ENCODE measurements at regions not wholly inside any gene's neighbourhood (a gene's known extent, or its start where the extent isn't known, plus 50 kb on each side); places are given as distances from the start of the nearest gene placed in this dataset.

DNA sequence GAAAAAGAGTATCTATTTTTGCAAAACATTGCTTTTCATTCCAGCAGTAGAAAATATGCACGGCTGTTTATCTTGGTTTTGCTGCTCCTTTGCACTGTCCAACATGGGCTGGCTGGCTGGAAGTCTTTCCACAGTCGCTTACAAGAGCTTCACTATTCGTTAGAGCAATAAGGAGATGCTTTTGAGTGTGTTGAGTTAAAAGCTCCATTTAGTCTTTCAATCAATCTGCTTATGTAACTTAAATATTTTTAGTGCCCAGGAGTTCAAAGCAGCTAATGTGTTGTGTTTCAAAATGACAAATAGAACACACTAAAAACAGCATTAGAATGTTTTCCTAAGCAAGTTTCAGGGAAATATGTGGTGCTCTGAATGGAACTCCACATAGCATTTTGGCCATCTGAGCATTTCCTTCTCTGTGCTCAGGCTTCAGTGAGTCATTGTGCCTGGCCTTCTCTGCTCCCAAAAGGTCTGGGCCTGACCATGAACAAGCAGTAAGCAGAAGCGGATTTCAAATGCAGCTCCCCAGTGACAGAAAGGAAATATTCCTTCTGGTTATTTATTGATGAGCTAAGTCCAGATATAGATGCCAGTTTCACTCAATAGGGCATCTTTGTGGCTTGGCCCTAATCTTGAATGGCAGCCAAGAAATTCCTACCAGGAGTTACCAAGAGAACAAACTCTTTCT, 580.3 kb downstream of the TENT5A start:
- in situ Hi-C loops (cut with MboI), result no loop called here
- Histone ChIP-seq H3K79me2 (ENCODE audit: insufficient read depth) (no peaks in the 10 kb centered on the region), H3K4me2 (ENCODE audit: unreplicated experiment) (peak overlapping the region; percentile 41), H3K9me3 (ENCODE audit: low read depth) (no peaks in the 10 kb centered on the region), H3K27ac (peak overlapping the region; percentile 72), H3K4me1 (ENCODE audit: insufficient read depth) (peaks cover 27% of the 10 kb centered on the region), H3K9ac (peak overlapping the region; percentile 60), H4K20me1 (ENCODE audit: insufficient read depth) (no peaks in the 10 kb centered on the region), H3F3A (ENCODE audit: insufficient read depth) (peaks cover 29% of the 10 kb centered on the region), H3K36me3 (ENCODE audit: low read depth) (no peaks in the 10 kb centered on the region), H2AFZ (peak overlapping the region; percentile 46), H3K9me2 (ENCODE audit: insufficient read depth) (no peaks in the 10 kb centered on the region), H3K4me3 (no peak overlapping the region), H3K27me3 (replicated peaks; ENCODE audit: insufficient read depth) (no peaks in the 10 kb centered on the region)
- peak; percentile 86 for DNase-seq
- TF ChIP-seq EZH2phosphoT487 (IDR thresholded peaks at IDR 0.05; ENCODE audit: insufficient read depth, low read depth), result no peak
- WGBS, 2 experiments (ENCODE audit: low coverage in 1 of 2, low lambda C conversion rate in 2 of 2, missing lambda C conversion rate in 2 of 2), result 3 to 6% methylated on average over 4 of the region's 4 CpGs

DNA sequence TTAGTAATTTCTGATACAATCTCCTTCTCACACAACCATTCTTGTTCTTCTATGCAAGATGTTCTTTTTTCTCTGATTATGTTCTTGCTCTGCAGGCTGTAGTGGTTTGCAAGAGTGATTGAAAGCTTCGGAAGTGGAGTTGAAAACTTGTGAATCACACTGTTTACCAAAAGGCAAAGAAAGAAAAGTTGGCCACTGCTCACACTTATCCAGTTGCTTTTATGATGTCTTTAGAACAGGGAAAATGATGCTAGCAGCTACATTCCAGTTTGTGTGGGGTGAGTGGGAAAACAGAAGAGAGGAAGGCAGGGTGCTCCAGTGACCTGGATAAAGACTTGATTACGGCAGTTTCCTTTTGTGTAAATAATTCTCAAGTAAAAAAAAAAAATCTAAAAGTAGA, 583.3 kb downstream of the TENT5A start:
- peaks cover 29% of the 10 kb centered on the region for H3F3A ChIP-seq (ENCODE audit: insufficient read depth)
- H3K9ac ChIP-seq, result no peak overlapping the region
- H3K4me2 ChIP-seq (ENCODE audit: unreplicated experiment), result peak overlapping the region; percentile 1
- no peaks in the 10 kb centered on the region for H3K9me3 ChIP-seq (ENCODE audit: low read depth)
- WGBS, 2 experiments (ENCODE audit: low coverage in 1 of 2, low lambda C conversion rate in 2 of 2, missing lambda C conversion rate in 2 of 2), result 18 to 27% methylated on average over 2 of the region's 2 CpGs
- H3K9me2 ChIP-seq (ENCODE audit: insufficient read depth), result no peaks in the 10 kb centered on the region
- H3K4me1 ChIP-seq (ENCODE audit: insufficient read depth), result peaks cover 27% of the 10 kb centered on the region
- no peaks in the 10 kb centered on the region for H4K20me1 ChIP-seq (ENCODE audit: insufficient read depth)
- peak; percentile 27 for DNase-seq
- no peaks in the 10 kb centered on the region for H3K36me3 ChIP-seq (ENCODE audit: low read depth)
- H3K4me3 ChIP-seq, result no peak overlapping the region
- no peaks in the 10 kb centered on the region for H3K27me3 ChIP-seq (replicated peaks; ENCODE audit: insufficient read depth)
- H3K27ac ChIP-seq, result no peak overlapping the region
- no peaks in the 10 kb centered on the region for H3K79me2 ChIP-seq (ENCODE audit: insufficient read depth)
- TF ChIP-seq EZH2phosphoT487 (IDR thresholded peaks at IDR 0.05; ENCODE audit: insufficient read depth, low read depth) (no peak), EZH2 (IDR thresholded peaks at IDR 0.05; ENCODE audit: insufficient read depth, poor library complexity, severe bottlenecking) (no peak)
- in situ Hi-C loops (cut with MboI), result no loop called here
- H2AFZ ChIP-seq, result peak overlapping the region; percentile 52

DNA sequence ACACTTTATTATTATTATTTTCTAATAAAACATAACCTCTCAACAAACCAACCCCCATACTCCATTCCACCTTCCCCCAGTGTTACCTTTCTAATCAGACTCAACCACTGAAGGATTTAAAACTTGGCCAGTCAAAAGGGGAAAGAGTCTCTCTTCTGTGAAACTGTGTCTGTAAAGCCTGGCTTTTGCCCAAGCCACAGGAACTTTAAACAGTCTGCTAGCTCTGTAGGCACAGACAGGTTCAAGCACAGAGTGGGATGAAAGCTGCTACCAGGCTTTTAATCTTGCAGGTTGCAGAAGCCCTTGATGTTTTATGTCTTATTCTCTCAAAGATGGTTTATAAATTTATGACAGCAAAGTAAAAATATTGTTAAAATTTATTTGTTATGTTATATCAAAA, 585.7 kb downstream of the TENT5A start:
- Histone ChIP-seq H3K9me2 (ENCODE audit: insufficient read depth) (no peaks in the 10 kb centered on the region), H3K4me3 (no peak overlapping the region), H3K4me1 (ENCODE audit: insufficient read depth) (peaks cover 12% of the 10 kb centered on the region), H3K4me2 (ENCODE audit: unreplicated experiment) (no peak overlapping the region), H3K9ac (no peak overlapping the region), H3K27ac (no peak overlapping the region), H3K27me3 (replicated peaks; ENCODE audit: insufficient read depth) (no peaks in the 10 kb centered on the region), H3K79me2 (ENCODE audit: insufficient read depth) (no peaks in the 10 kb centered on the region), H4K20me1 (ENCODE audit: insufficient read depth) (no peaks in the 10 kb centered on the region), H3K36me3 (ENCODE audit: low read depth) (no peaks in the 10 kb centered on the region), H3F3A (ENCODE audit: insufficient read depth) (peaks cover 12% of the 10 kb centered on the region), H3K9me3 (ENCODE audit: low read depth) (no peaks in the 10 kb centered on the region), H2AFZ (no peak overlapping the region)
- DNase-seq, result peak; percentile 75
- TF ChIP-seq EZH2phosphoT487 (IDR thresholded peaks at IDR 0.05; ENCODE audit: insufficient read depth, low read depth), result no peak
- TF ChIP-seq EZH2 (IDR thresholded peaks at IDR 0.05; ENCODE audit: insufficient read depth, poor library complexity, severe bottlenecking), result no peak
- in situ Hi-C loops (cut with MboI), result no loop called here

DNA sequence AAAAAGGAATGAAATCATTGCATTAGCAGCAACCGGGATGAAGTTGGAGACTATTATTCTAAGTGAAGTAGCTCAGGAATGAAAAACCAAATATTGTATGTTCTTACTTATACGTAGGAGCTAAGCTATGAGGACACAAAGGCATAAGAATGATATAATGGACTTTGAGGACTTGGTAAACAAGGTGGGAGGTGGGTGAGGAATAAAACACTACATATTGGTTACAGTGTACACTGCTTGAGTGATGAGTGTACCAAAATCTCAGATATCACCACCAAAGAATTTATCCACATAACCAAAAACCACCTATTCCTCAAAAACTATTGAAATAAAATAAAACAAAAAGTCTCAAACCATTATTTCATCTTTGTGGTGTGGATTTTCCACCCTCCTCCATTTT, 593.5 kb downstream of the TENT5A start:
- Histone ChIP-seq H3K79me2 (ENCODE audit: insufficient read depth) (no peaks in the 10 kb centered on the region), H3K4me1 (ENCODE audit: insufficient read depth) (no peaks in the 10 kb centered on the region), H3K27me3 (replicated peaks; ENCODE audit: insufficient read depth) (no peaks in the 10 kb centered on the region), H3K9ac (no peak overlapping the region), H3F3A (ENCODE audit: insufficient read depth) (no peaks in the 10 kb centered on the region), H3K4me2 (ENCODE audit: unreplicated experiment) (no peak overlapping the region), H4K20me1 (ENCODE audit: insufficient read depth) (no peaks in the 10 kb centered on the region), H3K9me3 (ENCODE audit: low read depth) (no peaks in the 10 kb centered on the region), H3K4me3 (no peak overlapping the region), H2AFZ (no peak overlapping the region), H3K9me2 (ENCODE audit: insufficient read depth) (no peaks in the 10 kb centered on the region), H3K27ac (no peak overlapping the region), H3K36me3 (ENCODE audit: low read depth) (no peaks in the 10 kb centered on the region)
- in situ Hi-C loops (cut with MboI), result no loop called here
- no peak for TF ChIP-seq EZH2 (IDR thresholded peaks at IDR 0.05; ENCODE audit: insufficient read depth, poor library complexity, severe bottlenecking)
- no peak for TF ChIP-seq EZH2phosphoT487 (IDR thresholded peaks at IDR 0.05; ENCODE audit: insufficient read depth, low read depth)
- 87 to 91% methylated on average over 2 of the region's 2 CpGs for WGBS, 2 experiments (ENCODE audit: low coverage in 1 of 2, low lambda C conversion rate in 2 of 2, missing lambda C conversion rate in 2 of 2)
- DNase-seq, result no peak

DNA sequence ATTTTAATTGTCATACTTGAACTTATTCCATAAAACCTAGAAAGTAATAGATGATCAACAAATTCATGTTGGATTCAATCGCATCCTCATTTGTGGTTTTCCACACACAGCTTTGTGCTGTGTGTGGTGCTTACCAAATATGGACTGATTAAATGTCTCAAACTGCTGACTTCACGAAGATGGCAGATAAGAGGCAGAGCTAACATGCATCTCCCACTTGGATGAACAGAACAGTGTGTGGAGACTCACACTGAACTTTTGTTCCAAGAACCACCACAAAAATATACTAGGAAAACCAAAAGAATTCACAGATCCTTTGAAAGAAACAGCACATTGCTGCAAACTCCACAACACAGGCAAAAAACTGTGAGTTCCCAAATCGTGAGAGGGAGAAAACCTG, 603.7 kb downstream of the TENT5A start:
- no peak overlapping the region for H3K4me2 ChIP-seq (ENCODE audit: unreplicated experiment)
- no peaks in the 10 kb centered on the region for H3K79me2 ChIP-seq (ENCODE audit: insufficient read depth)
- no peak overlapping the region for H3K9ac ChIP-seq
- in situ Hi-C loops (cut with MboI), result no loop called here
- 32 to 37% methylated on average over 3 of the region's 3 CpGs for WGBS, 2 experiments (ENCODE audit: low coverage in 1 of 2, low lambda C conversion rate in 2 of 2, missing lambda C conversion rate in 2 of 2)
- no peaks in the 10 kb centered on the region for H3K27me3 ChIP-seq (replicated peaks; ENCODE audit: insufficient read depth)
- no peak overlapping the region for H2AFZ ChIP-seq
- no peaks in the 10 kb centered on the region for H4K20me1 ChIP-seq (ENCODE audit: insufficient read depth)
- no peaks in the 10 kb centered on the region for H3K36me3 ChIP-seq (ENCODE audit: low read depth)
- H3K9me3 ChIP-seq (ENCODE audit: low read depth), result no peaks in the 10 kb centered on the region
- no peaks in the 10 kb centered on the region for H3F3A ChIP-seq (ENCODE audit: insufficient read depth)
- DNase-seq, result no peak
- H3K4me1 ChIP-seq (ENCODE audit: insufficient read depth), result no peaks in the 10 kb centered on the region
- H3K9me2 ChIP-seq (ENCODE audit: insufficient read depth), result no peaks in the 10 kb centered on the region
- H3K27ac ChIP-seq, result no peak overlapping the region
- TF ChIP-seq EZH2phosphoT487 (IDR thresholded peaks at IDR 0.05; ENCODE audit: insufficient read depth, low read depth), result no peak
- TF ChIP-seq EZH2 (IDR thresholded peaks at IDR 0.05; ENCODE audit: insufficient read depth, poor library complexity, severe bottlenecking), result no peak
- H3K4me3 ChIP-seq, result no peak overlapping the region

Data from GM23248 (cell line).